Karpas-422 (cell line): ENCODE measurements at regions not wholly inside any gene's neighbourhood (a gene's known extent, or its start where the extent isn't known, plus 50 kb on each side); places are given as distances from the start of the nearest gene placed in this dataset.

Experiments
- DNase-seq: peaks from one replicate; pipeline ENCODE4 v3.0.0-alpha.2; 2015
- H2AFZ ChIP-seq: fragments of 200-600 bp; sonication (generic); 2 replicates; pipeline ENCODE4 v1.6.1; 2014; ENCODE audit warnings: antibody characterized with exemption, low read length, mixed read lengths
- H3K27ac ChIP-seq: fragments of 200-600 bp; sonication (generic); 2 replicates; pipeline ENCODE4 v1.5.1; 2014; ENCODE audit warnings: mild to moderate bottlenecking, low read length, moderate library complexity
- H3K27me3 ChIP-seq: fragments of 200-600 bp; sonication (generic); 2 replicates; pipeline ENCODE4 v1.6.1; 2014; ENCODE audit warnings: low read length, mixed read lengths
- H3K36me3 ChIP-seq: fragments of 200-600 bp; sonication (generic); 2 replicates; pipeline ENCODE4 v1.6.1; 2014; ENCODE audit warnings: low read length, mixed read lengths; ENCODE audit not compliant: insufficient read depth
- H3K4me1 ChIP-seq: fragments of 200-600 bp; sonication (generic); 2 replicates; pipeline ENCODE4 v1.6.1; 2014; ENCODE audit warnings: mild to moderate bottlenecking, low read length, mixed read lengths
- H3K4me2 ChIP-seq: fragments of 200-600 bp; sonication (generic); 2 replicates; pipeline ENCODE4 v1.6.1; 2014; ENCODE audit warnings: low read length, low read depth, mild to moderate bottlenecking; ENCODE audit not compliant: poor library complexity, severe bottlenecking
- H3K4me3 ChIP-seq: fragments of 200-600 bp; sonication (generic); 2 replicates; pipeline ENCODE4 v1.5.1; 2014; ENCODE audit warnings: mild to moderate bottlenecking, antibody characterized with exemption, low read length, mixed read lengths
- H3K79me2 ChIP-seq: fragments of 200-600 bp; sonication (generic); 2 replicates; pipeline ENCODE4 v1.6.1; 2014; ENCODE audit warnings: mild to moderate bottlenecking, low read length, mixed read lengths
- H3K9ac ChIP-seq: fragments of 200-600 bp; sonication (generic); 2 replicates; pipeline ENCODE4 v1.6.0; 2014; ENCODE audit warnings: low read length
- H3K9me2 ChIP-seq: fragments of 200-600 bp; sonication (generic), shearing (Covaris generic); replicated peaks from 2 replicates; pipeline ENCODE4 v1.6.0; 2014; ENCODE audit warnings: mild to moderate bottlenecking, low read length, moderate library complexity; ENCODE audit not compliant: insufficient read depth
- H3K9me3 ChIP-seq: fragments of 300-700, 200-600 bp; sonication (generic); 2 replicates; pipeline ENCODE4 v1.6.1; 2014; ENCODE audit warnings: low read length, mixed read lengths
- H4K20me1 ChIP-seq: fragments of 200-600 bp; sonication (generic); 2 replicates; pipeline ENCODE4 v1.6.1; 2014; ENCODE audit warnings: mild to moderate bottlenecking, antibody characterized with exemption, low read length, low read depth; ENCODE audit not compliant: insufficient read depth

DNA sequence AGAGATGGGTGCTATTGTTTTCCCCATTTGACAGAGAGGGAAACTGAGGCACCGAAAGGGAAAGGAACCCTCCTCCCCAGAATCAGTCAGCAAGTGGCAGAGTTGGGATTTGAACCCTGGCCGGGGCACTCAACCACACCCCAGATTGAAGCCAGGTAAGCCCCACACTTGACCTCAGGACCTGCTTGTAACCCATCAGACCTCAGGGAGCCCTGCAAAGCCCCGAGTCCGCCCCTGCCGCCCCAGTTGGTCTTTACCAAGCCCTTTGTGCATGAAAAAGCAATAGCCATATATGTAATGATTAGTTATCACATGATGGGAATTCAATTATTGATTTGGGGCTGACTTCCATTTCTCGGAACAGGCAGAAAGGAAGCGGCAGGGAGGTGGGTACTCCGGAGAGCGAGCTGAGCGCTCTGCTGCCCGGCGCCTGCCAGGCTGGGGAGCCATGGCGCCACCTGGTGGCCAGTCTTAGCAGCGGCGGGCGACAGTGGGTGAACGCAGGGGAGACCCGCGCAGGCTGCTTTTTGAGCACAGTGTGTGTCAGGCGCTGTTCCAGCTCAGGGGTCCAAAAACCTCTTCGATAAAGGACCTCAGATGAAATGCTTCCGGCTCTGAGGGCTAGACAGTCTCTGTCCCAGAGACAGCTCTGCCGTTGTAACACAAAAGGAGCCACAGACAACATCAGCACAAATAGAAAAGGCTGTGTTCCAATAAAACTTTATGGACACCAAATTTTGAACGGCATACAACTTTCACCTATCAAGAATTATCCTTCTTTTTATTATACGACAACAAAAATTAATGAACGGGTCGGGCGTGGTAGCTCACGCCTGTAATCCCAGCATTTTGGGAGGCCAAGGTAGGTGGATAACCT lies 82.9 kb upstream of the CACNA1A start:
- H3K36me3 ChIP-seq, result no peaks in the 10 kb centered on the region
- H3K4me1 ChIP-seq, result no peaks in the 10 kb centered on the region
- peak; percentile 84 for DNase-seq
- H3K9ac ChIP-seq, result no peak overlapping the region
- H4K20me1 ChIP-seq, result no peaks in the 10 kb centered on the region
- no peaks in the 10 kb centered on the region for H3K9me3 ChIP-seq
- no peak overlapping the region for H3K4me3 ChIP-seq
- no peak overlapping the region for H2AFZ ChIP-seq
- H3K27ac ChIP-seq, result no peak overlapping the region
- H3K4me2 ChIP-seq, result no peak overlapping the region
- no peaks in the 10 kb centered on the region for H3K79me2 ChIP-seq
- no peaks in the 10 kb centered on the region for H3K27me3 ChIP-seq
- no peaks in the 10 kb centered on the region for H3K9me2 ChIP-seq

DNA sequence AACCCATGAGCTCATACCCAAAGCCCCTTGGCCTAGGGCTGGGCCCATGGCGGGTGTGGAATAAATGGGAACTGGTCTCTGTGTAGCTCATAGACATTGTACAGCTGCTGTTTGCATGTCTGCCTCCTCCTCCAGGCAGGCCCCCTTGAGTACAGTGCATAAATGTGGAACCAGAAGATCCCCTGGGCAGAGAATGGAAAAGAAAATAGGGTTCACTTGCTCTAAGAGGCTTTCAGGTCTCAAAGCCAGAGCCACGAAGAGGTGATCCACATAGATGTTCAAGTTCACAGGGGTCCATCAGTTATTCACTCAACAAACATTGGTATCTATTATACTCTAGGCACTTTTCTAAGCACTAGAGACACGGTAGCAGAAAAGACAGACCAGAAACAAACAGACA lies 79.2 kb upstream of the CACNA1A start:
- Histone ChIP-seq H3K4me1 (no peaks in the 10 kb centered on the region), H3K9me3 (no peaks in the 10 kb centered on the region), H3K27me3 (no peaks in the 10 kb centered on the region), H3K4me3 (no peak overlapping the region), H2AFZ (no peak overlapping the region), H3K79me2 (no peaks in the 10 kb centered on the region), H3K9me2 (no peaks in the 10 kb centered on the region), H4K20me1 (no peaks in the 10 kb centered on the region), H3K9ac (no peak overlapping the region), H3K27ac (no peak overlapping the region), H3K36me3 (no peaks in the 10 kb centered on the region), H3K4me2 (no peak overlapping the region)
- DNase-seq, result no peak

DNA sequence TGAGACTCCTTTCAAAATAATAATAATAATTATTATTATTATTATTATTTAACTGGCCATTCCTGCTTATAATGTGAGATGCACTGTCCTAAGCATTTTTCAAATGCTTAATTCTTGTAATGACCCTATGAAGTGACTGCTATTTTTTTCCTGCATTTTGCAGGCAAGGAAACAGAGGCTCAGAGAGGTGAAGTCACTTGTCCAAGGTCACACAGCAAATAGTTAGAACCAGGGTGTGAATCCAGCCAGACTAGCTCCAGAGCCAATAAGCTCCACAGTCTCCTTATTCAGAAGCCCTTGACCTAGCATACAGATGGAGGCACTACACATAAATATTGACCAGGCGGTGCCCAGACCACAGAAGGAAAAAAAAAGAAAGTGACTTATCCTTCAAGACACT lies 77.5 kb upstream of the CACNA1A start:
- no peaks in the 10 kb centered on the region for H3K36me3 ChIP-seq
- H4K20me1 ChIP-seq, result no peaks in the 10 kb centered on the region
- H3K4me1 ChIP-seq, result no peaks in the 10 kb centered on the region
- no peak for DNase-seq
- no peak overlapping the region for H2AFZ ChIP-seq
- H3K4me2 ChIP-seq, result no peak overlapping the region
- H3K4me3 ChIP-seq, result no peak overlapping the region
- no peaks in the 10 kb centered on the region for H3K9me2 ChIP-seq
- no peak overlapping the region for H3K9ac ChIP-seq
- no peaks in the 10 kb centered on the region for H3K27me3 ChIP-seq
- H3K27ac ChIP-seq, result no peak overlapping the region
- no peaks in the 10 kb centered on the region for H3K9me3 ChIP-seq
- H3K79me2 ChIP-seq, result no peaks in the 10 kb centered on the region

DNA sequence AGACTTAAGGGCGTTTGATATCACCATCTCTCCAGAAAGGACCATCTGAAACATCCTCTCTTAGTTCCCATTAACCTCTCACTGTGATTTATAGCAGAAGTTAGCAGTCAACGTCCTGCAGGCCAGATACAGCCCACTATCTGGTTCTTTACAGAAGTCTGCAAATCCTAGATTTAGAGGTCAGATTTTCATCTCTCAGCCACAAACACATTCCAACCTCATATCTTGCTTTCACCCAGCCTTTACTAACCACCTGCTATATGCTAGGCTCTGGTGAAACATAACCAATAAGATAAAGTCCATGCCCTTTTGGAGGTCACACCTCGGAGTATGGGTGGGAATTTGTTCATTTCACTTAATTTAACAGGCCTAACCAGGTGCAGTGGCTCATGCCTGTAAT lies 76.8 kb upstream of the CACNA1A start:
- Histone ChIP-seq H2AFZ (no peak overlapping the region), H3K79me2 (no peaks in the 10 kb centered on the region), H4K20me1 (no peaks in the 10 kb centered on the region), H3K9me2 (no peaks in the 10 kb centered on the region), H3K4me1 (no peaks in the 10 kb centered on the region), H3K9ac (no peak overlapping the region), H3K4me2 (no peak overlapping the region), H3K36me3 (no peaks in the 10 kb centered on the region), H3K9me3 (no peaks in the 10 kb centered on the region), H3K27me3 (no peaks in the 10 kb centered on the region), H3K27ac (no peak overlapping the region), H3K4me3 (no peak overlapping the region)
- no peak for DNase-seq

DNA sequence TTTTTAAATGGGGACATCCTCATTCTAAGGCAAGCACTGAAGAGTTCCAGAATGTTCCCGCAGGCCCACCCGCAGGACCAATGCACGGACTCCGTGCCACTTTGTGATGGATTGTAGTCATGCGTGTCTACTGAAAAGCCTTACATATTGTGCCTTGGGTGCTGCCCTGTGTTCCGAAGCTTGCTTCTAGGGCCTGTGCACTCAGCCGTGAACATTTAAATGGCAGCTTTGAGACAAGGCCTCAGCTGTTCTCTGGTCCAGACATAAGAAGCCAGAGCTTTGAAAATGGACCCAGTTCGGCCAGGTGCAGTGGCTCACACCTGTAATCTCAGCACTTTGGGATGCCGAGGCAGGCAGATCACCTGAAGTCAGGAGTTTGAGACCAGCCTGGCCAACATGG lies 75.3 kb upstream of the CACNA1A start:
- H3K4me3 ChIP-seq, result no peak overlapping the region
- H2AFZ ChIP-seq, result no peak overlapping the region
- no peak for DNase-seq
- H3K79me2 ChIP-seq, result no peaks in the 10 kb centered on the region
- no peaks in the 10 kb centered on the region for H3K4me1 ChIP-seq
- H3K36me3 ChIP-seq, result no peaks in the 10 kb centered on the region
- no peak overlapping the region for H3K4me2 ChIP-seq
- no peak overlapping the region for H3K9ac ChIP-seq
- H3K27me3 ChIP-seq, result no peaks in the 10 kb centered on the region
- H3K9me3 ChIP-seq, result peaks cover 1% of the 10 kb centered on the region
- no peak overlapping the region for H3K27ac ChIP-seq
- no peaks in the 10 kb centered on the region for H4K20me1 ChIP-seq
- H3K9me2 ChIP-seq, result no peaks in the 10 kb centered on the region

DNA sequence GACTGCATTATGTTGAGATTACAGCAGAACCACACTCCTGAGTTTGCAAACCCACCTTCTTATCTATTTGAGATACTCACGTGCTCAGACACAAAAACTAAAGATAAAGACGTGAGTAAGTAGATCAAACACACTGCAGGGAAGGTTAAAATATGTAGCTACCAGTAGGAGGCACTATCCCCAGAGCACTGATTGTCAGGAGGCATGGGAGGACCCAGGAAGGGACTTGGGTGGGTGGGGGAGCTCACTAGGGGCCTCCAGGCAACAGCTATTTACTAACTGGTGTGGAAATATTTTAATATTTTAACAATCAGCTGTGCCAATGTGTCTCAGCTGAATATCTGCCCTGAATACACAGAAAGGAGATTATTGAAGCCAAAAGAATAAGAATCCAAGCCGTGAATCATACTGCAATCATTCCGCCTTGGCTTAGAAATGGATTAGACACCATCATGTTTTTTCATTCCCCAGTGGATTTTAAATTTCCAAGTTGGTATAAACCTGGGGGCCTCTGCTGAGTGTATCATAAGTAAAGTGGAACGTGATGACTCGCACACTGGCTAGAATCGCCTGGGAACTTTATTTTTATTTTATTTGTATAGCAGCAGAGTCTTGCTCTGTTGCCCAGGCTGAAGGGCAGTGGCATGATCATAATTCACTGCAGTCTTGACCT lies 73.2 kb upstream of the CACNA1A start:
- no peak for DNase-seq
- Histone ChIP-seq H3K27me3 (no peaks in the 10 kb centered on the region), H4K20me1 (no peaks in the 10 kb centered on the region), H3K9ac (no peak overlapping the region), H3K4me2 (no peak overlapping the region), H3K4me3 (no peak overlapping the region), H2AFZ (no peak overlapping the region), H3K79me2 (no peaks in the 10 kb centered on the region), H3K36me3 (no peaks in the 10 kb centered on the region), H3K9me3 (peaks cover 3% of the 10 kb centered on the region), H3K4me1 (no peaks in the 10 kb centered on the region), H3K9me2 (no peaks in the 10 kb centered on the region), H3K27ac (no peak overlapping the region)

DNA sequence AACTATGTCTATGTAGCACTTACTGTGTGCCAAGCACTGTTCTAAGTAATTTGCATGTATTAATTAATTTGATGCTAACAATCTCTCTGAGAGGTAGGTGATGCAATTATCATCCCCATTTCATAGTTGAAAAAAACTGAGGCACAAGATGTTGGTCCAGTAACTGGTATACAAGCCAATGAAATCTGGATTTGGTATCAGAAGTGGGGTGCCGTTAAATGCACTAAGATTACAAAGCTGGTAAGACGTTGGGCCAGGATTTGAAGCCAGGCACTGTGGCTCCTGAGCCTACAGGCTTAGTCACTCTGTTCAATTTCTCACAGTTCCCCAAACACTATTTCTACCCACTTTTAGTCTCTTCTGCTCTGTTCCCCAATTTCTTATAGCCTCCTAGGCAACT lies 70.4 kb upstream of the CACNA1A start:
- Histone ChIP-seq H3K9me3 (peaks cover 3% of the 10 kb centered on the region), H2AFZ (no peak overlapping the region), H3K4me3 (no peak overlapping the region), H4K20me1 (no peaks in the 10 kb centered on the region), H3K9me2 (no peaks in the 10 kb centered on the region), H3K4me2 (no peak overlapping the region), H3K4me1 (no peaks in the 10 kb centered on the region), H3K27ac (no peak overlapping the region), H3K9ac (no peak overlapping the region), H3K27me3 (no peaks in the 10 kb centered on the region), H3K79me2 (no peaks in the 10 kb centered on the region), H3K36me3 (no peaks in the 10 kb centered on the region)
- DNase-seq, result no peak

DNA sequence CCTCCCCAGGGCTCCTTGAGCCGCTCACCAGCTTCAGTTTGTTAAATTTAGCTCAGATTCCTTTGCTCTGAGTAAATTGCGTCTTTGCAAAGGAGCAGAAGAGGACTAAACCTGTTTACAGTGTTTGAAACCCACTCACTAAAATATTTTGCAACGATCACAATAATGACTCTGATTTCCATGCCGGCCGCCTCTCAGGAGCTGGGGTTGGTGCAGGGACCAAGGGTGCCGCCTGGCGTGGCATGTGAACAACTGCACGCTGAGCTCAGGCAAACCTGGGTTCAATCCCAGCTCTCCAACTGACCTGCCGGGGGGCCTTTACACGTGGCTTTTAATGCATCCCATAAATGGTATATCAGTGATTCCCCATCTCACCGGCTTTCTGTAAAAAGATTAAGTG lies 68.7 kb upstream of the CACNA1A start:
- no peak for DNase-seq
- Histone ChIP-seq H3K9me3 (peaks cover 3% of the 10 kb centered on the region), H3K4me3 (no peak overlapping the region), H3K9me2 (no peaks in the 10 kb centered on the region), H3K4me2 (no peak overlapping the region), H3K36me3 (no peaks in the 10 kb centered on the region), H2AFZ (no peak overlapping the region), H3K4me1 (no peaks in the 10 kb centered on the region), H4K20me1 (no peaks in the 10 kb centered on the region), H3K9ac (no peak overlapping the region), H3K27ac (no peak overlapping the region), H3K27me3 (no peaks in the 10 kb centered on the region), H3K79me2 (no peaks in the 10 kb centered on the region)
